SIG-M5 treated with dmso at 0.1 percent for 504 hours (cell line): ENCODE measurements at regions not wholly inside any gene's neighbourhood (a gene's known extent, or its start where the extent isn't known, plus 50 kb on each side); places are given as distances from the start of the nearest gene placed in this dataset.
"Not testable (repeated sequence)": the region's sequence is repeated elsewhere in the genome, so short reads cannot be mapped to it uniquely, and the experiment has no call there.

Experiments used
- DNase-seq: peaks from one replicate; lab custom pipeline; 2025; ENCODE audit not compliant: unreplicated experiment; lab: John Stamatoyannopoulos, UW

- peak; percentile 47 for DNase-seq
Observed at GRCh38 chr5:87183896-87184295, 83.8 kb upstream of the RASA1 start.

- DNase-seq = no peak
Observed at GRCh38 chr5:87184605-87185004, 83.1 kb upstream of the RASA1 start.

GRCh38 chr5:87185838-87186237 lies 81.8 kb upstream of the RASA1 start:
- no peak for DNase-seq

- no peak for DNase-seq
Observed at GRCh38 chr5:87188391-87188790, 79.3 kb upstream of the RASA1 start.

- DNase-seq = no peak
Observed at GRCh38 chr5:87190041-87190440, 77.6 kb upstream of the RASA1 start.

GRCh38 chr5:87190687-87191086 lies 77.0 kb upstream of the RASA1 start:
- no peak for DNase-seq

- DNase-seq = no peak
Observed at GRCh38 chr5:87191645-87192044, 76.0 kb upstream of the RASA1 start.

- peak; percentile 13 for DNase-seq
Observed at GRCh38 chr5:87195104-87195591, 72.5 kb upstream of the RASA1 start.

- DNase-seq = no peak
Observed at GRCh38 chr5:87195616-87196015, 72.1 kb upstream of the RASA1 start.

GRCh38 chr5:87198010-87198409 lies 69.7 kb upstream of the RASA1 start:
- no peak for DNase-seq

GRCh38 chr5:87199246-87199645 lies 68.4 kb upstream of the RASA1 start:
- DNase-seq = not testable (repeated sequence)

GRCh38 chr5:87199704-87200103 lies 68.0 kb upstream of the RASA1 start:
- DNase-seq = not testable (repeated sequence)

- no peak for DNase-seq
Observed at GRCh38 chr5:87210076-87210475, 57.6 kb upstream of the RASA1 start.

GRCh38 chr5:87210743-87211142 lies 56.9 kb upstream of the RASA1 start:
- peak; percentile 32 for DNase-seq

- DNase-seq = no peak
Observed at GRCh38 chr5:87211676-87212075, 56.0 kb upstream of the RASA1 start.

- not testable (repeated sequence) for DNase-seq
Observed at GRCh38 chr5:87212183-87212582, 55.5 kb upstream of the RASA1 start.

- DNase-seq = not testable (repeated sequence)
Observed at GRCh38 chr5:87217480-87217879, 50.2 kb upstream of the RASA1 start.
